GM12878 (cell line): ENCODE measurements at regions not wholly inside any gene's neighbourhood (a gene's known extent, or its start where the extent isn't known, plus 50 kb on each side); places are given as distances from the start of the nearest gene placed in this dataset.

Experiments
- ATAC-seq: fragments of 200-7000 bp; cut with Tn5 transposase; 3 replicates; pipeline ENCODE4 v1.9.1; 2020; ENCODE audit warnings: mild to moderate bottlenecking, moderate library complexity
- BruUV-seq: library from RNA; stranded (reverse); fragments of 400-500 nt; replicated peaks from 2 replicates; lab custom pipeline; 2021; lab: Mats Ljungman, UMichigan
- CTCF ChIA-PET: fragments of 300-600 bp; sonication (Branson Sonifier 250); formaldehyde crosslinking; extraction: SDS; loops from one replicate; lab custom pipeline; 2021; ENCODE audit warnings: inconsistent platforms; lab: Yijun Ruan, JAX
- POLR2A ChIA-PET: fragments of 350-600 bp; formaldehyde crosslinking; extraction: SDS; loops from one replicate; lab custom pipeline; 2021; ENCODE audit warnings: inconsistent platforms; lab: Charles Lee
- RAD21 ChIA-PET: fragments of 300-600 bp; sonication (Branson Sonifier 250); formaldehyde crosslinking; loops from one replicate; lab custom pipeline; 2023; ENCODE audit warnings: antibody characterized with exemption; ENCODE audit not compliant: unreplicated experiment; lab: Charles Lee
- SMC1A ChIA-PET: fragments of 300-600 bp; sonication (Branson Sonifier 250); formaldehyde crosslinking; loops from one replicate; lab custom pipeline; 2023; ENCODE audit not compliant: unreplicated experiment, uncharacterized antibody; lab: Charles Lee
- DNase-seq: peaks from one replicate; pipeline ENCODE4 v3.0.0-alpha.2; 2011; ENCODE audit warnings: low read depth, low spot score
- FAIRE-seq: peaks from 3 replicates; lab custom pipeline; 2011; peaks lifted over from hg19 to GRCh38; lab: Jason Lieb, UNC
- H2AFZ ChIP-seq: 2 replicates; pipeline ENCODE4 v1.6.0; 2011; ENCODE audit warnings: low read depth, low read length, control low read depth; ENCODE audit not compliant: control insufficient read depth
- H3K27ac ChIP-seq: 2 replicates; pipeline ENCODE4 v1.5.1; 2011; ENCODE audit warnings: control low read depth; ENCODE audit not compliant: control insufficient read depth, insufficient read depth
- H3K27me3 ChIP-seq, 2 experiments: replicated peaks in 1 of 2; 2 replicates each; pipeline versions ENCODE4 v1.6.0 to v1.6.1; 2011; ENCODE audit warnings: low read length in 1 of 2; ENCODE audit not compliant: control insufficient read depth in 2 of 2, insufficient read depth in 2 of 2
- H3K36me3 ChIP-seq, 2 experiments: 2 replicates each; pipeline ENCODE4 v1.5.1; 2011; ENCODE audit warnings: low read length in 1 of 2; ENCODE audit not compliant: control insufficient read depth in 2 of 2, insufficient read depth in 2 of 2
- H3K4me1 ChIP-seq: 2 replicates; pipeline ENCODE4 v1.6.1; 2011; ENCODE audit warnings: mild to moderate bottlenecking, low read length, moderate library complexity, mixed read lengths; ENCODE audit not compliant: control insufficient read depth, insufficient read depth
- H3K4me2 ChIP-seq: 2 replicates; pipeline ENCODE4 v1.6.0; 2011; ENCODE audit warnings: control low read depth; ENCODE audit not compliant: control insufficient read depth, insufficient read depth
- H3K4me3 ChIP-seq: fragments of 200-600 bp; sonication (generic); 2 replicates; pipeline ENCODE4 v1.5.1; 2016
- H3K79me2 ChIP-seq: 2 replicates; pipeline ENCODE4 v1.6.0; 2011; ENCODE audit warnings: low read length; ENCODE audit not compliant: control insufficient read depth, insufficient read depth
- H3K9ac ChIP-seq: 2 replicates; pipeline ENCODE4 v1.8.0; 2011; ENCODE audit warnings: low read length, control low read depth, mixed read lengths; ENCODE audit not compliant: control insufficient read depth, insufficient read depth
- H3K9me3 ChIP-seq: replicated peaks from 3 replicates; pipeline ENCODE4 v1.5.1; 2011; ENCODE audit warnings: mild to moderate bottlenecking, low read length; ENCODE audit not compliant: control insufficient read depth, insufficient read depth
- H4K20me1 ChIP-seq: 2 replicates; pipeline ENCODE4 v1.6.0; 2011; ENCODE audit not compliant: control insufficient read depth, insufficient read depth
- BCLAF1 ChIP-seq: fragments of 450-650 bp; IDR thresholded peaks from 2 replicates; pipeline ENCODE4 v1.6.1; 2017; ENCODE audit warnings: antibody characterized with exemption, mild to moderate bottlenecking, moderate library complexity
- CEBPZ ChIP-seq: fragments of 150-350 bp; IDR thresholded peaks from 2 replicates; pipeline ENCODE4 v1.6.1; 2016; ENCODE audit warnings: low read depth, low read length
- HDGF ChIP-seq: fragments of 450-650 bp; IDR thresholded peaks from 2 replicates; pipeline ENCODE4 v1.6.1; 2016; ENCODE audit warnings: antibody characterized with exemption
- IRF3 ChIP-seq: fragments of 450-650 bp; IDR thresholded peaks from 2 replicates; pipeline ENCODE4 v1.6.1; 2014; ENCODE audit warnings: mild to moderate bottlenecking
- MTA3 ChIP-seq: IDR thresholded peaks from 2 replicates; pipeline ENCODE4 v1.6.1; 2012; ENCODE audit warnings: low read length, inconsistent platforms, borderline replicate concordance
- NR2C1 ChIP-seq: fragments of 450-650 bp; IDR thresholded peaks from 2 replicates; pipeline ENCODE4 v1.6.1; 2017; ENCODE audit warnings: antibody characterized with exemption, mild to moderate bottlenecking, moderate library complexity
- NR2C2 ChIP-seq: IDR thresholded peaks from 2 replicates; pipeline ENCODE4 v1.6.1; 2011; ENCODE audit warnings: borderline replicate concordance, low read depth; ENCODE audit not compliant: control insufficient read depth, insufficient read length
- POLR2A ChIP-seq: IDR thresholded peaks from 2 replicates; pipeline ENCODE4 v1.6.1; 2011; ENCODE audit warnings: low read depth, mild to moderate bottlenecking, low read length
- RBBP5 ChIP-seq: fragments of 200-600 bp; sonication (generic); conservative IDR thresholded peaks from 2 replicates; pipeline ENCODE4 v1.6.1; 2016
- SMC3 ChIP-seq: IDR thresholded peaks from 2 replicates; pipeline ENCODE4 v1.6.1; 2011; ENCODE audit warnings: low read length, improper control_type of control experiment, borderline replicate concordance
- SREBF2 ChIP-seq: IDR thresholded peaks from 2 replicates; pipeline ENCODE4 v1.6.1; 2012; ENCODE audit warnings: mild to moderate bottlenecking, low read length
- ZBED1 ChIP-seq: IDR thresholded peaks from 2 replicates; pipeline ENCODE4 v1.6.1; 2016; ENCODE audit warnings: borderline replicate concordance
- ZNF207 ChIP-seq: fragments of 450-650 bp; IDR thresholded peaks from 2 replicates; pipeline ENCODE4 v1.6.1; 2014; ENCODE audit warnings: antibody characterized with exemption, mild to moderate bottlenecking, borderline replicate concordance
- ZNF274 ChIP-seq: IDR thresholded peaks from one replicate; pipeline ENCODE4 v1.8.0; 2011; ENCODE audit not compliant: insufficient read length, insufficient read depth
- ZSCAN29 ChIP-seq: fragments of 450-650 bp; IDR thresholded peaks from 2 replicates; pipeline ENCODE4 v1.6.1; 2017; ENCODE audit warnings: mild to moderate bottlenecking, moderate library complexity
- WGBS: methylation state at CpG from one replicate; pipeline ENCODE4 v1.1.6; 2016; ENCODE audit warnings: low lambda C conversion rate; ENCODE audit not compliant: insufficient replicate concordance, insufficient coverage; ENCODE audit errors: missing lambda C conversion rate; 5-methylcytosine and 5-hydroxymethylcytosine counted together
- in situ Hi-C: fragments of 300-500 bp; cut with MboI; formaldehyde crosslinking; loops from 9 replicates; pipeline ENCODE4 v1.14.3; 2018; ENCODE audit warnings: mixed read lengths
- intact Hi-C: fragments of 100-400 bp; cut with micrococcal nuclease; formaldehyde crosslinking; loops from one replicate; pipeline ENCODE4 v1.14.2; 2022; ENCODE audit not compliant: unreplicated experiment
- TF ChIP-seq, protein P1 (sequence below): IDR thresholded peaks from 2 replicates; pipeline ENCODE4 v1.6.1; 2012; ENCODE audit warnings: low read length, inconsistent platforms

- FAIRE-seq (no peak), ATAC-seq (no peak), DNase-seq (no peak)
- H2AFZ ChIP-seq = no peak overlapping the region
- H3K9ac ChIP-seq = no peak overlapping the region
- no peaks in the 10 kb centered on the region for H4K20me1 ChIP-seq
- H3K9me3 ChIP-seq = no peaks in the 10 kb centered on the region; the same call in 2 of the 3 replicates
- no peaks in the 10 kb centered on the region for H3K4me1 ChIP-seq
- no peak overlapping the region for H3K4me2 ChIP-seq
- ChIA-PET SMC1A (no interaction called here), CTCF (interaction anchor here (1.1 to 1.3 kb wide), 2 partner anchors 9 to 57 kb away, joined by 4 to 12 read pairs; no protein-coding TSS in a partner anchor), POLR2A (no interaction called here), RAD21 (no interaction called here)
- WGBS = 33% methylated on average over 6 of the region's 6 CpGs
- TF ChIP-seq BCLAF1 (no peak), ZNF207 (no peak), MTA3 (no peak), ZSCAN29 (no peak), ZBED1 (no peak), CEBPZ (no peak), NR2C2 (no peak), NR2C1 (no peak), RBBP5 (no peak), SREBF2 (no peak), SMC3 (no peak), HDGF (no peak), IRF3 (no peak), ZNF274 (no peak), POLR2A (no peak)
- TF ChIP-seq, protein P1, sequence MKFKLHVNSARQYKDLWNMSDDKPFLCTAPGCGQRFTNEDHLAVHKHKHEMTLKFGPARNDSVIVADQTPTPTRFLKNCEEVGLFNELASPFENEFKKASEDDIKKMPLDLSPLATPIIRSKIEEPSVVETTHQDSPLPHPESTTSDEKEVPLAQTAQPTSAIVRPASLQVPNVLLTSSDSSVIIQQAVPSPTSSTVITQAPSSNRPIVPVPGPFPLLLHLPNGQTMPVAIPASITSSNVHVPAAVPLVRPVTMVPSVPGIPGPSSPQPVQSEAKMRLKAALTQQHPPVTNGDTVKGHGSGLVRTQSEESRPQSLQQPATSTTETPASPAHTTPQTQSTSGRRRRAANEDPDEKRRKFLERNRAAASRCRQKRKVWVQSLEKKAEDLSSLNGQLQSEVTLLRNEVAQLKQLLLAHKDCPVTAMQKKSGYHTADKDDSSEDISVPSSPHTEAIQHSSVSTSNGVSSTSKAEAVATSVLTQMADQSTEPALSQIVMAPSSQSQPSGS = no peak
- H3K79me2 ChIP-seq = no peaks in the 10 kb centered on the region
- BruUV-seq = no TSS peak
- H3K27ac ChIP-seq = no peak overlapping the region
- intact Hi-C loops (no loop called here), in situ Hi-C loops (no loop called here)
- H3K36me3 ChIP-seq = no peaks in the 10 kb centered on the region
- peaks cover 1 to 5% of the 10 kb centered on the region in 2 experiments; a peak in 2 of 4 replicates for H3K27me3 ChIP-seq
- H3K4me3 ChIP-seq = no peak overlapping the region
Measured at GRCh38 chr10:2920637-2921036, 146.7 kb upstream of the PFKP start.
